NCI-H524 treated with DMSO at 0.1 percent for 48 hours (cell line): ENCODE measurements at regions not wholly inside any gene's neighbourhood (a gene's known extent, or its start where the extent isn't known, plus 50 kb on each side); places are given as distances from the start of the nearest gene placed in this dataset.
"Not testable (repeated sequence)": the region's sequence is repeated elsewhere in the genome, so short reads cannot be mapped to it uniquely, and the experiment has no call there.

ENCODE experiments used
- DNase-seq: peaks from one replicate; lab custom pipeline; 2025; lab: John Stamatoyannopoulos, UW

DNA sequence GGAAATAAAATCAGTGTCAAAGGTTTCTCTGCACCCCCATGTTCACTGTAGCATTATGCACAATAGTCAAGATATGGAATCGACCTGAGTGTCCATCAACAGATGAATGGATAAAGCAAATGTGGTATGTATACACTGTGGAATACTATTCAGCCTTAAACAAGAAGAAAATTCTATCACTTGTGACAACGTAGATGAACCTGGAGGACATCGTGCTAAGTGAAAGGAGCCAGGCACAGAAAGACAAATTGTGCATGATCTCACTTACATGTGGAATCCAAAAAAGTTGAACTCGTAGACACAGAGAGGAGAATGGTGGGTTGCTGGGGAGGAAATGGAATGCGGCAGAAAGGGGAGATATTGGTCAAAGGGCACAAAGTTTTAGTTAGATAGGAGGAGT is 136.3 kb upstream of the ESR1 start:
- DNase-seq: no peak

DNA sequence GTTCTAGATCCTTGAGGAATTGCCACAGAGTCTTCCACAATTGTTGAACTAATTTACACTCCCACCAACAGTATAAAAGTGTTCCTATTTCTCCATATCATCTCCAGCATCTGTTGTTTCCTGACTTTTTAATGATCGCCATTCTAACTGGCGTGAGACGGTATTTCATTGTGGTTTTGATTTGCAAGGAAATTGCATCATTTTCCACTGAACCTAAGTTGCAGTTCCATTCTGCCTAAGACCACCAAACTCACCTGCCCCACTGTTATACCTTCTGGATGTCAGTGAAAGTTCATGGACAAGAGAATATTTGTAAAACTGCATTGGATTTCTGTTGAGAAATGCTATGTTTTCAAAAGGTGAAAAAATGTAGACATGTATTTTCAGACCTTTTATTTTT is 132.9 kb upstream of the ESR1 start:
- no peak for DNase-seq

DNA sequence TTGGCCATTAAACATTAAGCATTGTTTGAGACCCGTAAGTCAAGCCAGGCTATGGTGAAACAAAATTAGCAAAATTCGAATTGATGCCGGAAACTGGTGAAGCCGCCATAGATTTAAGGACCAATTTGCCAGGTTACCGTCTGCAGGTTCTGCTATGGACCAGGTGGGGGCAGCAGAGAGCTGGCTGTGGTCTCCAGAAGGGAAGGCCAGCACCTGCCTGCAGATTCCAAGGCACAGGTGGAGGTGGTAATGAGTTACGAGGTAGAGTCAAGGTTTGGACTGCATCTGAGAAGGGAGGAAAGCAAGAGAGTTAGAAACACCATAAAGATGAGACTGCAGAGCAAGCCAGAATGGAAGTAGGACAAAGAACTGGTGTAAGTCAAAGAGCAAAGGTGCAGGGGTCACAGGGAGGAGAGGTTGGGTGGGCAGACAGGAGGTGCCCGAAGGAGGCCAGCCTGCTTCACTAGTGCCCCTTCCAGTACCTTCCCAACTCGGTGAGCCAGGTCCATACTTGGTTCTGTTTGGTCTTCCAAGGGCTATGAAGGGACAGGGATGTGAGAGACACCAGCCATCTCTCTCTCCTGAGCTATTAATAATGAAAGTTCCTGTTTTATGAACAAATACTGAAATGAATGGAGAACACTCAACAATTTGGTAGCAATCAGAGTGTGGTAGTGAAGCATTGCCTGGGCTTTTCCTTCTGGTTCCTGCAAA is 131.6 kb upstream of the ESR1 start:
- no peak for DNase-seq

DNA sequence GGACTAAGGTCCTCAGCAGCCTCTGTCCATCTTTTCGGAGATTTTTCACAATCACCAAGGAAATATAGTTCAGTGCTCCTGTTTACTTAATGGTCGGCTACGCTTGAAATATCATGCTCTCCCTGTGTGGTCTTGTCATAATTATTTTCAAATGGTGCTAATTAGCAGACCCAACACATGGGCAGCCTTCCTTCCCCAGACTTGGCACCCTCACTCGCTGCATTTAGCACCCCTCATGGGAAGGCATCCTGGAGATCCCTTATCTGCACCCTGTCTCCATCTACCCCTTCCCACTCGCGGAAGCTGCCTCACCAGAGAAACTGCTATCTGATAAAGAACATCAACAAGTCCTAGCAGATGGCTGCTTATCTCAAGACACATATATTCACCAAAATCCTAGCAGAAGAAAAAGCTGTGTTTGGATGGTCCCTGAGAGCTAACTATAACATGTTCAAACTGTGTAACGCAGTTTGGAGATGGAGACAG is 131.0 kb upstream of the ESR1 start:
- DNase-seq: no peak

DNA sequence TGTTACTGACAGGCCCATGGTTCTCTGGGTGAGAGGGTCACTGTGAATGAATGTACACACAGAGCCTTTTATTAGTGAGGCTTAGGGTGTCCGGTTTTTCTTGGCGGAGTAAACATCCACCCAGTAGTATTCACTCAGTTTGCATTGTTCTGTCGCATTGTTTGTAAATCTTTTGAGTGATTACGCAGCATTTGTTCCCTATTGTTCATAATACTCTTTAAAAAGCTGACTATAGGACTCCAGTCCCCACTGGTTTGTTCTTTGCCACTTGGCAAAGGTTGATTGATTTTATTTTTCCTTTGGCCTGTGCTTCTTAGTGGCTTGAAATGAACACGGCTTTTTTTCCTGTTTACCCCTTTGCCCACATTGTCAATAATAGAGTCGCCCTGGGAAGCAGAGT is 130.1 kb upstream of the ESR1 start:
- no peak for DNase-seq

DNA sequence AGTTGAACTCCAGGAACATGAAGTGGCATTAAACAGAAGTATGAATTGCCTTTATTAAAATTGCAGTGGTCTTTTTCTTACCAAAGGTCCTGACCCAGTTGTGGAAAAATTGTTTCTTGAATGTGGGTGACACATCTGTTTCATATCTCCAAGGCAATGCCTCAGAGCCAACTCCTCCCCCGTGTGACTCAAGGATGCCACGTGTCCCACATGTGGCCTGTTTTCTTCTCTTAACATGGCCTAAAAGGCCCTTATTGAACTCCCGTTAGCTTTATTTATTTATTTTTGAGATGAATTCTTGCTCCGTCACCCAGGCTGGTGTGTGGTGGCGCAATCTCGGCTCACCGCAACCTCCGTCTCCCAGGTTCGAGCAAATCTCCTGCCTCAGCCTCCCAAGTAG is 128.4 kb upstream of the ESR1 start:
- no peak for DNase-seq

DNA sequence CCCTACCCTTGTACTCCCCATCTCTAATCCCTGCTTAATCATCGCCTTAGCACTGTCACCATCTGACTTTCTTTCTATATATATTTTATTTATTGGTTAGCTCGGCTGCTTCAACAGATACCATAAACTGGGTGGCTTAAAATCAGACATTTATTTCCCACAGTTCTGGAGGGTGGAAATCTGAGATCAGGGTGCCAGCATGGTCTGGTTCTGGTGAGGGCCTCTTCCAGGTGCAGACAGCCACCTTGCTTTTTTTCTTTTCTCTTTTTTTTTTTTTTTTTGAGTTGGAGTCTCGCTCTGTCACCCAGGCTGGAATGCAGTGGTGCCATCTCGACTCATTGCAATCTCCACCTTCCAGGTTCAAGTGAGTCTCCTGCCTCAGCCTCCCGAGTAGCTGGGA is 127.5 kb upstream of the ESR1 start:
- DNase-seq: no peak

DNA sequence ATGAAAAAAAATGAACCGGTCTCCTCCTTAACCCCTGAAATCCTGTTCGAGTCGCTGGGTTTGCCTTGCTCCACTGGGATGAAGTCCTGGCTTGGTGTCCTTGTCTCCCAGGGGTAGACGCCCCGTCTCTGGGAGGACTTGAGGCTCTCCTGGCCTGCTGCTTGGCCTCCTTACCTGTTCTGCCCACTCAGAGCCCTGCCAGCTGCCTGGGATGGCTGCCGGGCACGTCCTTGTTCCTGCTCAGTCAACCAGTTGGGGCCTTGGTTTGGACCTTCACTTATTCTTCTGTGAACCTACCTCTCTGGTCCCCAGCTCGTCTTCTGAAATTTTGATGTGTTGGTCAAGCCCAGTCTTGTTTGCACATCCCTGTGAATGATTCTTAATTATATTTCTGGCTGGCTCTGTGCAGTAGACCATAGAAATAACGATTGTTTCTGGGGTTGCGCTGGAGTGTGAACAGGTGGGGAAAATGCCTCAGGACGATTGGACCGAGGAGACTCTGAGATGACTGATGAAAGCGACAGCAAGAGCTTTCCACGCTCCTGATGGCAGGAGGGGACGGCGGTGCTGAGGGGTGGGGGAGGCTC is 126.5 kb upstream of the ESR1 start:
- DNase-seq: no peak

DNA sequence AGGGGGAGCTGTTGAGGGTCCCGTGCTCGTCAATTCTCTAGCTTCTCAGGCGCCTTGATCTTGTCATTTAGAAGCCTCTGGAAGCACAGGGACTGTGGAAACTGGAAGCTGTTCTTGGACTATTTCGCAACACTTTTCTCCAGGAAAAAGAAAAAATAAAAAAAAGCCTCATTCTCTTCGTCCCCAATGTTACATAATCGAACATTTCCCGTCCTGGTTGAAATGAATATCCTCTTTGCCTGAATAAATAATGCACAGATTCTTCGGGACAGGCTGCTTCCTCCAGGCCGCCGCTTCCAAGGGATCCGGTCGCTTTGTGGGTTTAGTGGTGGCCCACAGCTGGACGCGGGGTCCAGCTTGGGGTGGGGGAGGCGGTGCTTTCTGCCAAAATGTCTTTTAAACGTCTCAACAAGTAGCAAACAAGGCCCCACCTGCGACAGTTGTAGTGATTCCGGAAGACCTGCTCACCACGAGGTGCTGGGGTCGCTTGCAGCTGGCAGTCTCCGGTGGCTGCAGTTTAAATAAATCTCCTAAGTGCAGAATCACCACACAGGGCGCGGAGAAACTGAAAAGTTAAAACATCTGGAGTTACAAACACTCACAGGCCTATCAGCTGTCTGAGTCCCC is 125.9 kb upstream of the ESR1 start:
- DNase-seq: no peak

DNA sequence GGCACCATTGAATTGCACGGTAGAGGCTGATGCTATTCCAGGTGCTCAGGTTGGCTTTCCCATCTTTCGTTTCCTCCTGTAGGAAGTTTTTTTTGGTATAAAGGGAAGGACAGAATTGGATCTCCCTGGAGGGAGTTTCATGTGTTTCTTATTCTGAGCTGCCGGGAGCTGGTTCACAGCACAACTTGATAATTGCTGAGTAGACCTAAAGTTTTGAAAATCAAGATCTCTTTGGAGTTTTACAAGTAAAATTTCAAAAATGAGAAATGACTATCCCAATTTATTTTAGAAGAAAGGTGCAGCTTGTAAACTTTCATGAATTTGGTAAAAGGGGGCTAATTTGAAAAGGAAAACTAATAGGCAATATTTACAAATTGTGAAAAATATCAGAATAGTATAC is 125.2 kb upstream of the ESR1 start:
- no peak for DNase-seq

DNA sequence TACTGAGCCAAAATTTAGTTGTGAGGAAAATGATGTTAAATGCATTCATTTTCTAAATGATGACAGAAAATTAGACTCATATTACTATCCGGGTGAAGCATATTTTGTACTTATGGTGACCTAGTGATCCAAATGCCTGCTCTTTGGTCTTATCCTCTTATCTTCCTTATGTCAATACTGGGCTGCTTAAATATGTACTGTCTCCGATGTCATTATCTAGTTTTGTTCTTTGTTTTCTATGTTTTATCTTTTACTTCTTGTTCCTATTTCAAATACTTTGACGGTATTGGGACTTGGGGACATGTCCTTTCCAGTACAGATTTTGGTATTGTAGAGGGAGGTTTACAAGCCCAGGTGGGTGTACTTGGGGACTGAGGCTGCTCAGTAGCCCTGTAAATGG is 124.6 kb upstream of the ESR1 start:
- DNase-seq: no peak

DNA sequence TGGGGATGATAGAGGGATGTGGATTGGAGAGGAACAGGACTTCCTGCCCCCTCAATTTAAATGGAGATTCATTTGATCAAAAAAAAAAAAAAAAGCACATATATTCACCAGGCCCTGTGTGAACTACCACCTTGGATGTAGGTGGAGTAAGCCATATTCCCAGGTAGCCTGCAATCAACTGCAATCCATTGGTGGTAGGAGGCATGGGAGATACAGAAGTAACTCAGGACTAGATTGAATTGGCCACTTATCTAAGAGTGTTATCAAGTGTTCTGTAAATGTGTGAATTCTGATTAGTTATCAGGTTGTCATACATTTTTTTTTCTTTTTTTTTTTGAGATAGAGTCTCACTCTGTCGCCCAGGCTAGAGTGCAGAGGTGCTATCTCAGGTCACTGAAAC is 124.1 kb upstream of the ESR1 start:
- DNase-seq: no peak

DNA sequence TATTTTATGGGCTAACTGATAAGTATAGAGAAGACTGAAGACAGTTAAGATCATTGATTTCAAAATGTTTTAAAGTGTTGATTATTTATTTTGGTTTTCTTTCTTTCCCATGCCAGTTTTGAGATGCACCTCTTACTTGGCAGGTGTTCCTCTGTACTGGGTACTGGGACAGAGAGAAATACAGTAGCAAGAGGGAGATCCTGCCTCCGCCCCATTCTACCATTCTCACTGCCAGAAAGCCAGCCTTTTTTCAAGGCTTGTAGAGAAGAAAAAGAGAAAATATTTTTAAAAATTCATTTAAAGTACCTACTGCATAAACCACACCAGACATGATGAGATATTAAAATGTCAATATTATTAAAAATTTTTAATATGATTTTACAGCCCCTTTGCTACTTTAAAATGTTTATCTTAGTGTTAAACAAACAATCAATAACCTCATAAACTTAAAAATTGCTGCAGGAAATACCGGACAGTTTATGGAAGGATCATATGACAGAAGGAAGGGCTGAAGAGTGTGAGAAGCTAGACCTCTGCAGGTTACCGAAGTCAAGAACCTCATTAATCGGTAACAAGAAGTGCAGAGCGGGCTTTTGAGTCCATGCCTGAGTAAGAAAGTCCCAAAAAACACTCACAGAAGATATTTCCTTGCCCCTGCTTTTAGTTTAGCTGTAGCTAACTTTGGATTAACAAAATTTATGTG is 117.8 kb upstream of the ESR1 start:
- DNase-seq: no peak

DNA sequence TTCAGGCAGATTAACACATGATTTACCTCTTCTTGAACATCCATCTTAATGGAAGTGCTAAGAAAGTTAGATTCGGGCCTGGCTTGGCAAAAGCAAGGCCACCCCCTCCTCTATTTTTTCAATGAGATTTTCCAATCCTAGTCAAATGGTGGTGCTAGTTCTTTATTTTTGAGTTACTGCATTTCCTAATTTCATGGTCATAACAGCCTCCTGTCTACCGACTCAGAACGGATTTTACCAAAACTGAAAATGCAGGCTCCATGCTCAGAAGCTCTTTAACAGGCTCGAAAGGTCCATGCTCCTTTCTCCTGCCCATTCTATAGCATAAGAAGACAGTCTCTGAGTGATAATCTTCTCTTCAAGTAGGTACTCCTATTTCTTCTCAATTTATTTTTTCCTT is 117.2 kb upstream of the ESR1 start:
- no peak for DNase-seq

DNA sequence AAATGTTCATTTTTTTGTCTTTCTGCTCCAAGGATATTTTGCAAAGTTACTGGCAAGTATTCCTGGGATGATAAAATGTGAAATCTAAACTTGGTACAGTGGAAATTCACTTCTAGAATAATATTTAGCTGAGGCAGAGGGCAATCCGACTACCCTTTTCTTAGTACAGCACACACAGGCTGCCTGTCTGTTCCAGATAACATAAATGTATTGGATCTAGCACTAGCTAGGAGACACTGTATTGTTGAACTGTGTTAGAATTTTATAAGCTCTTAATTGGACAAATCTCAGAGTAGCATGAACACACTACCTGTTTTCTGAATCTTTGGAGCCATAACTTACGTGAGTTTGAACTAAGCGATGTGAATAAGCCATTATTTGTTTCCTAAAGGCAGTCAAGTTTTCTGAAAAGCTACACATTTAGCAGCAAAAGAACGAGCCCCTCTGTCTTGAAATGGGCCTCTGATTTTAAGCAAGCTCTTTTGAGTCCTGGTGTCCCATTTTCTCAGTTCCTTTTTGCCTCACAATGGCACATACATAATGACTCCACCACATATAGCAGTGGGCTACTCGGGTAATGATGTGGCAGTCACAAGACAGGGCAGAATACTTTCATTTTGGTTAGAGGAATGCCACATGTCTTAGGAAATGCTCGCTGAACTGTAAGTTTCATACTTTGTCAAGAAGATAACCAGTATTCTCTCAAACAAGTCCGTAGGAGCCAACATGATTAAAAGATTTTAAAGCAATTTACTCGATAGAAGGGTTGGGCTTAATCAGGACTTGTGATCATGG is 116.5 kb upstream of the ESR1 start:
- DNase-seq: no peak

DNA sequence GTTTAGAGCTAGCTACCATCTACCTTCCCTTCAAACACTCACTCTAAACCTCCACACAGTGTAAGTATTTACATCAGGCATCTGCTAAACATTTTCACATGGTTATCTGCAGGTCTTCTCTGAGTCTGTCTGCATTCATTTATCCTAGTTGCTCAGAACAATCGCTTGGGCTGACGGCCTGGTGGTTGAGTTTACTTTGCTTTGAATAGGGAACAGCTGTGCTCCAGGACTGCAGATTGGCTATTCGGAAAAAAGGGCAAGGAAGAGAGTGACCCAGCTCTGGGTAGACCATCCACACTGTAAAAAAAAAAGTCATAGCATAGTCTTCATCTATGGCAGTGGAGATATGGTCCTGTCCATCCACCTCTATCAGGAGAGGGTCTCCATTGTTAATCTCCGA is 115.3 kb upstream of the ESR1 start:
- no peak for DNase-seq

DNA sequence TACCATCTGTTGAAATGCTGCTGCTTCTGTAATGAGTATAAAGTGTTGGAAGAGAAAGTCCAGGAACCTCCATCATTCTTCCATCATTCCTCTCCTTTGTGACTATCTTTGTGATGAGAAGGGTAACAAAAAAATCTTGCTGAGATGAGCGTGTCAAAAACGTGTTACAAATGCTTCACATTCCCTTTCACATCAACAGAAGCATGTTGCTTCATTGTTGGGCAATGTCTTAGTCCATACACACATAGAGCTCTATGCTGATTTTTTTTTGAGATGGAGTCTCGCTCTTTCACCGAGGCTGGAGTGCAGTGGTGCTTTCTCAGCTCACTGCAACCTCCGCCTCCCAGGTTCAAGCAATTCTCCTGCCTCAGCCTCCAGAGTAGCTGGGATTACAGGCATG is 114.1 kb upstream of the ESR1 start:
- no peak for DNase-seq

DNA sequence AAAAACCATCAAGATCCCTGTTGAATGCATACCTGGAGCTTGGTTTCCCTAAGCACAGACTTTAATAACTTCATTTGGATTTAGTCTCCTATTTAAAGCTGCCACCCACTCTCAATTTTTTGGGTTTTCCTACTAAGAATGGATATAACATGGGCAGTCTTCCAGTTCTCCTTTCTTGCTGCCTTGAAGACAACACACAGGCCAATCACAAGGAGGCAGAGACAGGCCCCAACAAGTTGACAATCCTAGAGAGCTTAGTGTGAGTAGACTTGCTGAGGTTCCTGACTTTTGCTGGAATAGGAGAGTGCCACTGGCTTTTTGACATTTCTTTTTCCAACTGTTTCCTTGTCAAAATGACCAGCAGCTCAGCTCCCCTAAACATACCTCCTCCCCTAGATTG is 112.3 kb upstream of the ESR1 start:
- DNase-seq: no peak

DNA sequence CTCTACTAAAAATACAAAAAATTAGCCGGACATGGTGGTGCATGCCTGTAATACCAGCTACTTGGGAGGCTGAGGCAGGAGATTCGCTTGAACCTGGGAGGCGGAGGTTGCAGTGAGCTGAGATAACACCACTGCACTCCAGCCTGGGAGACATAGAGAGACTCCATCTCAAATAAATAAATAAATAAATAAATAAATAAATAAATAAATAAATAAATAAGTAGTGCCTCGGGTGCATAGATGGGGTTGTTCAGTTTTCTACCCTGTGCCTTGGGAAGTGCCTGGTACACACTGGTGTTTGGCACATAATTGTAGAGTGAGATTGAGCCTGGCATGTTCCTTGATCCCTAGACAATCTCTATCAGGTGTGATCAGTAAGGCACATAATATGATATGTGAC is 111.2 kb upstream of the ESR1 start:
- not testable (repeated sequence) for DNase-seq

DNA sequence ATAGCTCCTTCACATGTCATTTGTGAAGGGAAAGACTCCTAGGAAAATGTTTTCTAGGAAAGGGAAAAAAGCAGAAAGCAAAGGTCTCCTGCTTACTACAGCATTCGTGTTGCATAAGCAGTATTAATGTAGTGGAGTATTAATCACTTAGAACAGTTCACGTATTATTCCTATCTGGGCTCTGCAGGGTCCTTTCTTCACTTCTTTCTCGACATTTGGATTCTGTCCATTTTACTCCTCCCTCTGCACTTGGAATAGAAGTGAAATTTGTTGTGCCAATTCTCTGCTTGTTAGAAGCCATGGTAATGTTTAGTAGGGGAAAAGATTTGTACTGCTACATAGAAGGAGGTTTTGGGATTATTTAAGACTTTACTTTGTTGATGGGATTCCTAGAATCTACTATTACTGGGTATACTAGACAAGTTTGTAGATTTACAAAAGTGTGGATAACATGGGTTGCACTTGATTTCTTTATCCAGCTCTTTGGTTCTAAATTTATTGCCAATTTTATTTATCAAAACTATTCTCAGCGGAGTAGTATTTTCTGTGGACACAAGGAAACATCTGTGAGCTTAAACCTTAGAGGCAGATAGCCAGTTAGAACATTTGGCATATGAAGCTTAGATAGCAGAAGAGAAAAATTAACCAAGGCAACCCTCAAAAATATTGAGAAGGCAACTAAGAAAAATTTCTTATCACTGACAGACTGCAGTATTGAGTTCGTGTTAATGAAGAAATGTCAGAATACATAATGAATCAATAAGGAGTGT is 108.4 kb upstream of the ESR1 start:
- no peak for DNase-seq

DNA sequence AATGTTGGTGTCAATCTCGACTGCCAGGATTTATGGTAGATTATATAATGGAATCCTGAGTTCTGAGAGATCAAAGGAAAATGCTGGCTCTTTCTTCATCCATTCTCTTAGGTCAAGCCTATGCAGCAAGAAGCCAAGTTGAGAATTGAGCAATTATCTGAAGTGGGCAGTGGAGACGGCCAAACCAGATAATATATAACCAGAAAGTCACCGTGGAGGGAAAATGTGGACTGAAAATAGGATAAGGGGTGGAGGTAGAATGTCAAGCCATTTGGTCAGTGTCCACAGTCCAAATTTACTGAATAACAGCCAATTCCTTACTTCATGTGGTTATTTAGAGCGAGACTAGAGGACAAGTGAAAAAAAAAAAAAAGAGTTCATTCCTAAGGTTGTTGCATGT is 107.8 kb upstream of the ESR1 start:
- DNase-seq: no peak
